Left ventricle myocardium inferior (tissue), 1 donor: ENCODE measurements at regions not wholly inside any gene's neighbourhood (a gene's known extent, or its start where the extent isn't known, plus 50 kb on each side); places are given as distances from the start of the nearest gene placed in this dataset.
A peak's percentile ranks its signal among the peaks of the same experiment; 100 is the strongest.

Experiments
- DNase-seq: peaks from one replicate; pipeline ENCODE4 v3.0.0-alpha.2; 2020
- H3K27ac ChIP-seq: fragments of 200-600 bp; replicated peaks from 2 replicates; pipeline ENCODE4 v1.8.0; 2021
- H3K27me3 ChIP-seq: fragments of 200-600 bp; 2 replicates; pipeline ENCODE4 v1.8.0; 2021; ENCODE audit warnings: low read depth
- H3K36me3 ChIP-seq: fragments of 200-600 bp; 2 replicates; pipeline ENCODE4 v1.8.0; 2021
- H3K4me1 ChIP-seq: fragments of 200-600 bp; 2 replicates; pipeline ENCODE4 v1.8.0; 2021
- H3K4me3 ChIP-seq: fragments of 200-600 bp; 2 replicates; pipeline ENCODE4 v1.8.0; 2021; ENCODE audit warnings: mild to moderate bottlenecking, moderate library complexity
- H3K9me3 ChIP-seq: fragments of 200-600 bp; replicated peaks from 2 replicates; pipeline ENCODE4 v1.8.0; 2021
- CTCF ChIP-seq: fragments of 200-600 bp; IDR thresholded peaks from 2 replicates; pipeline ENCODE4 v1.8.0; 2021; ENCODE audit warnings: antibody characterized with exemption, mild to moderate bottlenecking, borderline replicate concordance
- intact Hi-C: fragments of 100-400 bp; cut with micrococcal nuclease; formaldehyde crosslinking; loops from one replicate; pipeline ENCODE4 v1.11.0; 2022
- donor health status: DM: no; HTN: yes; CAD: no; lungs with severe emphysema.

- Histone ChIP-seq H3K27ac (no peak overlapping the region), H3K9me3 (no peaks in the 10 kb centered on the region), H3K27me3 (no peaks in the 10 kb centered on the region), H3K36me3 (no peaks in the 10 kb centered on the region), H3K4me3 (no peak overlapping the region), H3K4me1 (peaks cover under 1% of the 10 kb centered on the region)
- peak; percentile 4 for DNase-seq
- intact Hi-C loops = no loop called here
- no peak for TF ChIP-seq CTCF
Measured at GRCh38 chr22:44402196-44403111, 89.7 kb upstream of the SHISAL1 start.

GRCh38 chr22:44401783-44402110, 89.0 kb upstream of the SHISAL1 start:
- intact Hi-C loops = no loop called here
- no peak overlapping the region for H3K27ac ChIP-seq
- no peak for TF ChIP-seq CTCF
- no peaks in the 10 kb centered on the region for H3K36me3 ChIP-seq
- H3K4me1 ChIP-seq = no peaks in the 10 kb centered on the region
- no peak overlapping the region for H3K4me3 ChIP-seq
- no peaks in the 10 kb centered on the region for H3K9me3 ChIP-seq
- no peaks in the 10 kb centered on the region for H3K27me3 ChIP-seq
- peak; percentile 7 for DNase-seq

- no peaks in the 10 kb centered on the region for H3K4me1 ChIP-seq
- no peaks in the 10 kb centered on the region for H3K9me3 ChIP-seq
- H3K36me3 ChIP-seq = no peaks in the 10 kb centered on the region
- peaks cover under 1% of the 10 kb centered on the region for H3K27me3 ChIP-seq
- H3K27ac ChIP-seq = no peak overlapping the region
- no peak for DNase-seq
- H3K4me3 ChIP-seq = no peak overlapping the region
- no peak for TF ChIP-seq CTCF
- intact Hi-C loops = no loop called here
Measured at GRCh38 chr22:44400763-44401060, 88.0 kb upstream of the SHISAL1 start.

- Histone ChIP-seq H3K4me1 (no peaks in the 10 kb centered on the region), H3K27ac (no peak overlapping the region), H3K27me3 (peaks cover 7% of the 10 kb centered on the region), H3K36me3 (no peaks in the 10 kb centered on the region), H3K4me3 (no peak overlapping the region), H3K9me3 (no peaks in the 10 kb centered on the region)
- no peak for DNase-seq
- no peak for TF ChIP-seq CTCF
- intact Hi-C loops = no loop called here
Measured at GRCh38 chr22:44399906-44400762, 87.4 kb upstream of the SHISAL1 start.

GRCh38 chr22:44398856-44399837, 86.4 kb upstream of the SHISAL1 start:
- H3K4me1 ChIP-seq = no peaks in the 10 kb centered on the region
- H3K27ac ChIP-seq = no peak overlapping the region
- intact Hi-C loops = no loop called here
- TF ChIP-seq CTCF = no peak
- DNase-seq = peak; percentile 7
- no peaks in the 10 kb centered on the region for H3K36me3 ChIP-seq
- H3K9me3 ChIP-seq = no peaks in the 10 kb centered on the region
- H3K4me3 ChIP-seq = no peak overlapping the region
- peaks cover 14% of the 10 kb centered on the region for H3K27me3 ChIP-seq
